ENCODE measurements at regions not wholly inside any gene's neighbourhood (a gene's known extent, or its start where the extent isn't known, plus 50 kb on each side); places are given as distances from the start of the nearest gene placed in this dataset.

DNA sequence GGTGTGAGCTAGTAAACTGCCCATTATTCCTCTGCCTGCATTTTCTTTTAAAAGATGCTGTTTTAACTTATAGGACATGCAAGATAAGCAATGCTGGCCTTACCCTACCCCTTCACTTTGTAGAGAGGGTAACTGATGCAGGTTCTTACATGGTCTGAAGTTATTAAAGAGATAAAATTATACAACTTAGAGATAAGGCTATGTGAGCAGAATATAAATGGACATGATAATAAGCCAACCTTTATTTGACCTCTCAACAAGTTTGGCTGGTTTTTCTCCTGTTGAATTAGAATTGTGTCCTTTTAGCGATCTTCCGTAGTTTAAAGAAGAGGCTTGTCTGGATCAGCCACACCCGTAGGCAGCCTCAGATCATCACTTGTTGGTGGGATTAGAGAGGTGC is 377.0 kb downstream of the BTBD3 start:
- Histone ChIP-seq H3K4me3 (ENCODE audit: low read length) (no peak overlapping the region), H4K20me1 (ENCODE audit: insufficient read depth, low read depth, low read length) (no peaks in the 10 kb centered on the region), H3K36me3 (ENCODE audit: insufficient read depth, low read length) (no peaks in the 10 kb centered on the region), H3K27me3 (ENCODE audit: low read length) (no peaks in the 10 kb centered on the region), H3K4me1 (ENCODE audit: low read length) (no peaks in the 10 kb centered on the region), H3K27ac (ENCODE audit: low read length) (no peak overlapping the region), H3K9ac (ENCODE audit: low read length) (no peak overlapping the region), H3K9me2 (replicated peaks; ENCODE audit: insufficient read depth, low read length) (no peaks in the 10 kb centered on the region), H3K4me2 (ENCODE audit: low read depth, low read length, poor library complexity, severe bottlenecking) (no peak overlapping the region), H3K79me2 (ENCODE audit: low read length) (no peaks in the 10 kb centered on the region), H3K9me3 (ENCODE audit: low read length) (peaks cover 24% of the 10 kb centered on the region), H2AFZ (ENCODE audit: low read length) (no peak overlapping the region)
- no peak for DNase-seq

- no peaks in the 10 kb centered on the region for H3K27me3 ChIP-seq (ENCODE audit: low read length)
- H3K9me3 ChIP-seq (ENCODE audit: low read length), result peaks cover 22% of the 10 kb centered on the region
- H3K9me2 ChIP-seq (replicated peaks; ENCODE audit: insufficient read depth, low read length), result no peaks in the 10 kb centered on the region
- no peaks in the 10 kb centered on the region for H4K20me1 ChIP-seq (ENCODE audit: insufficient read depth, low read depth, low read length)
- H3K27ac ChIP-seq (ENCODE audit: low read length), result no peak overlapping the region
- no peak overlapping the region for H3K4me2 ChIP-seq (ENCODE audit: low read depth, low read length, poor library complexity, severe bottlenecking)
- no peak overlapping the region for H2AFZ ChIP-seq (ENCODE audit: low read length)
- no peak overlapping the region for H3K4me3 ChIP-seq (ENCODE audit: low read length)
- no peak for DNase-seq
- H3K36me3 ChIP-seq (ENCODE audit: insufficient read depth, low read length), result no peaks in the 10 kb centered on the region
- H3K4me1 ChIP-seq (ENCODE audit: low read length), result no peaks in the 10 kb centered on the region
- H3K9ac ChIP-seq (ENCODE audit: low read length), result no peak overlapping the region
- no peaks in the 10 kb centered on the region for H3K79me2 ChIP-seq (ENCODE audit: low read length)
These were observed 387.7 kb downstream of the BTBD3 start for GRCh38 chr20:12305188-12305950.

DNA sequence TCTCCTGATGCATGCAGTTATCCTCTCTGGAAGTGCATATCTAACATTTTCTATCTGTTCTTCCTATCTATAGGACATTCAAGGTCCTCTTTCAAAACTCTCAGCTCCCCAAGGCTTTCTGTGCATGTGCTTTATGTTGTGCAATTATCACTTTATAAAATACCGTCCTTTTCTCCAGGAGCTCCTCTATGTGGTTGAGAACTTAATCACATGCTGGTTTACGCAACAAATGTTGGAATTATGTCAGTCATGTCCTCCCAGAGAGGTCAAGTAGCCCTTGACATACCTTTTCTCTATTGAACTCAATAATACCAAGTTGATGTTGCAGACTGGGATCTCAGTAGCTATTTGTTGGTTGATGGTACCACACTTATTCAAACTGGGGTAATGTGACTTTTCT is 388.4 kb downstream of the BTBD3 start:
- no peaks in the 10 kb centered on the region for H3K9me2 ChIP-seq (replicated peaks; ENCODE audit: insufficient read depth, low read length)
- H3K4me2 ChIP-seq (ENCODE audit: low read depth, low read length, poor library complexity, severe bottlenecking), result no peak overlapping the region
- H3K4me3 ChIP-seq (ENCODE audit: low read length), result no peak overlapping the region
- H3K36me3 ChIP-seq (ENCODE audit: insufficient read depth, low read length), result no peaks in the 10 kb centered on the region
- no peaks in the 10 kb centered on the region for H4K20me1 ChIP-seq (ENCODE audit: insufficient read depth, low read depth, low read length)
- H3K9me3 ChIP-seq (ENCODE audit: low read length), result peaks cover 15% of the 10 kb centered on the region
- H2AFZ ChIP-seq (ENCODE audit: low read length), result no peak overlapping the region
- H3K79me2 ChIP-seq (ENCODE audit: low read length), result no peaks in the 10 kb centered on the region
- H3K9ac ChIP-seq (ENCODE audit: low read length), result no peak overlapping the region
- DNase-seq, result no peak
- H3K27me3 ChIP-seq (ENCODE audit: low read length), result no peaks in the 10 kb centered on the region
- no peaks in the 10 kb centered on the region for H3K4me1 ChIP-seq (ENCODE audit: low read length)
- no peak overlapping the region for H3K27ac ChIP-seq (ENCODE audit: low read length)

GRCh38 chr20:12311094-12311865 is 393.6 kb downstream of the BTBD3 start:
- DNase-seq, result no peak
- Histone ChIP-seq H3K9ac (ENCODE audit: low read length) (no peak overlapping the region), H3K4me1 (ENCODE audit: low read length) (no peaks in the 10 kb centered on the region), H3K4me3 (ENCODE audit: low read length) (no peak overlapping the region), H3K9me2 (replicated peaks; ENCODE audit: insufficient read depth, low read length) (no peaks in the 10 kb centered on the region), H4K20me1 (ENCODE audit: insufficient read depth, low read depth, low read length) (no peaks in the 10 kb centered on the region), H2AFZ (ENCODE audit: low read length) (no peak overlapping the region), H3K9me3 (ENCODE audit: low read length) (peaks cover 17% of the 10 kb centered on the region), H3K4me2 (ENCODE audit: low read depth, low read length, poor library complexity, severe bottlenecking) (no peak overlapping the region), H3K27me3 (ENCODE audit: low read length) (no peaks in the 10 kb centered on the region), H3K79me2 (ENCODE audit: low read length) (no peaks in the 10 kb centered on the region), H3K36me3 (ENCODE audit: insufficient read depth, low read length) (no peaks in the 10 kb centered on the region), H3K27ac (ENCODE audit: low read length) (no peak overlapping the region)

- Histone ChIP-seq H4K20me1 (ENCODE audit: insufficient read depth, low read depth, low read length) (no peaks in the 10 kb centered on the region), H3K9me2 (replicated peaks; ENCODE audit: insufficient read depth, low read length) (no peaks in the 10 kb centered on the region), H3K79me2 (ENCODE audit: low read length) (no peaks in the 10 kb centered on the region), H3K36me3 (ENCODE audit: insufficient read depth, low read length) (no peaks in the 10 kb centered on the region), H3K4me1 (ENCODE audit: low read length) (no peaks in the 10 kb centered on the region), H3K4me2 (ENCODE audit: low read depth, low read length, poor library complexity, severe bottlenecking) (no peak overlapping the region), H3K27ac (ENCODE audit: low read length) (no peak overlapping the region), H3K9ac (ENCODE audit: low read length) (no peak overlapping the region), H3K4me3 (ENCODE audit: low read length) (no peak overlapping the region), H2AFZ (ENCODE audit: low read length) (no peak overlapping the region), H3K27me3 (ENCODE audit: low read length) (no peaks in the 10 kb centered on the region), H3K9me3 (ENCODE audit: low read length) (peaks cover 26% of the 10 kb centered on the region)
- DNase-seq, result no peak
These were observed 398.0 kb downstream of the BTBD3 start for GRCh38 chr20:12315652-12316051.

DNA sequence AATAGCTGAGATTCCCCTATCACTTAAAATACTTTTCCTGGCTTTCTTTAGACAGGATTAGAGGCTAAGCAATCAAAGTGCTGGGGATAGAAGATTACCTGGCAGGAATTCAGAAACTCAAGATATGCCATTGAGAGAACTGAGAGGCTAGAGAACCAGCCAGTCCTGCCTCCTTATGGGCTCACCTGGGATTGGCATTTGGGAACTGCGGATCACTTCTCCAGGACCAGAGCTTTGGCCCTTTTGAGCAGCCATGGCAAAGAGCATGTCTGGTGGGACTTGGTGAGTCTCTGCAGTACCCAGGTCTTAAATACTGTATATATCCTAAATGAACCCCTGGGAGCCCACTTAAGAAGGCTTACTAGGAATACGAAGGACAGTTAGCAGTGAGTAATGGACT is 399.1 kb downstream of the BTBD3 start:
- H3K79me2 ChIP-seq (ENCODE audit: low read length), result no peaks in the 10 kb centered on the region
- H2AFZ ChIP-seq (ENCODE audit: low read length), result no peak overlapping the region
- H3K9me2 ChIP-seq (replicated peaks; ENCODE audit: insufficient read depth, low read length), result no peaks in the 10 kb centered on the region
- no peak overlapping the region for H3K9ac ChIP-seq (ENCODE audit: low read length)
- H3K27me3 ChIP-seq (ENCODE audit: low read length), result no peaks in the 10 kb centered on the region
- no peak overlapping the region for H3K4me2 ChIP-seq (ENCODE audit: low read depth, low read length, poor library complexity, severe bottlenecking)
- H3K4me1 ChIP-seq (ENCODE audit: low read length), result no peaks in the 10 kb centered on the region
- H3K36me3 ChIP-seq (ENCODE audit: insufficient read depth, low read length), result no peaks in the 10 kb centered on the region
- no peak for DNase-seq
- no peak overlapping the region for H3K4me3 ChIP-seq (ENCODE audit: low read length)
- no peak overlapping the region for H3K27ac ChIP-seq (ENCODE audit: low read length)
- H3K9me3 ChIP-seq (ENCODE audit: low read length), result peaks cover 28% of the 10 kb centered on the region
- no peaks in the 10 kb centered on the region for H4K20me1 ChIP-seq (ENCODE audit: insufficient read depth, low read depth, low read length)

GRCh38 chr20:12317433-12317832 is 399.7 kb downstream of the BTBD3 start:
- no peaks in the 10 kb centered on the region for H3K9me2 ChIP-seq (replicated peaks; ENCODE audit: insufficient read depth, low read length)
- H3K4me1 ChIP-seq (ENCODE audit: low read length), result no peaks in the 10 kb centered on the region
- H3K4me3 ChIP-seq (ENCODE audit: low read length), result no peak overlapping the region
- H3K27me3 ChIP-seq (ENCODE audit: low read length), result no peaks in the 10 kb centered on the region
- no peaks in the 10 kb centered on the region for H4K20me1 ChIP-seq (ENCODE audit: insufficient read depth, low read depth, low read length)
- no peaks in the 10 kb centered on the region for H3K36me3 ChIP-seq (ENCODE audit: insufficient read depth, low read length)
- H3K79me2 ChIP-seq (ENCODE audit: low read length), result no peaks in the 10 kb centered on the region
- H3K4me2 ChIP-seq (ENCODE audit: low read depth, low read length, poor library complexity, severe bottlenecking), result no peak overlapping the region
- peaks cover 28% of the 10 kb centered on the region for H3K9me3 ChIP-seq (ENCODE audit: low read length)
- no peak overlapping the region for H3K27ac ChIP-seq (ENCODE audit: low read length)
- DNase-seq, result no peak
- no peak overlapping the region for H3K9ac ChIP-seq (ENCODE audit: low read length)
- no peak overlapping the region for H2AFZ ChIP-seq (ENCODE audit: low read length)

- Histone ChIP-seq H3K4me1 (ENCODE audit: low read length) (no peaks in the 10 kb centered on the region), H3K36me3 (ENCODE audit: insufficient read depth, low read length) (no peaks in the 10 kb centered on the region), H3K4me2 (ENCODE audit: low read depth, low read length, poor library complexity, severe bottlenecking) (no peak overlapping the region), H3K9me3 (ENCODE audit: low read length) (peaks cover 23% of the 10 kb centered on the region), H3K27ac (ENCODE audit: low read length) (no peak overlapping the region), H3K27me3 (ENCODE audit: low read length) (no peaks in the 10 kb centered on the region), H3K9ac (ENCODE audit: low read length) (no peak overlapping the region), H2AFZ (ENCODE audit: low read length) (no peak overlapping the region), H3K79me2 (ENCODE audit: low read length) (no peaks in the 10 kb centered on the region), H4K20me1 (ENCODE audit: insufficient read depth, low read depth, low read length) (no peaks in the 10 kb centered on the region), H3K9me2 (replicated peaks; ENCODE audit: insufficient read depth, low read length) (no peaks in the 10 kb centered on the region), H3K4me3 (ENCODE audit: low read length) (no peak overlapping the region)
- DNase-seq, result no peak
These were observed 400.4 kb downstream of the BTBD3 start for GRCh38 chr20:12318043-12318442.
